GM10248 (cell line): ENCODE measurements at regions not wholly inside any gene's neighbourhood (a gene's known extent, or its start where the extent isn't known, plus 50 kb on each side); places are given as distances from the start of the nearest gene placed in this dataset.

Experiments used
- CTCF ChIA-PET: fragments of 300-600 bp; sonication (Branson Sonifier 250); formaldehyde crosslinking; extraction: SDS; loops from one replicate; lab custom pipeline; 2021; ENCODE audit warnings: antibody characterized with exemption; lab: Yijun Ruan, JAX
- POLR2A ChIA-PET: fragments of 350-650 bp; sonication (Branson Sonifier 250); formaldehyde crosslinking; extraction: SDS; loops from one replicate; lab custom pipeline; 2020; ENCODE audit warnings: antibody characterized with exemption; lab: Yijun Ruan, JAX
- DNase-seq: peaks from one replicate; pipeline ENCODE4 v3.0.0; 2012; ENCODE audit errors: extremely low spot score
- TF ChIP-seq, protein P1 (sequence below): IDR thresholded peaks from 2 replicates; pipeline ENCODE4 v1.5.1; 2012; ENCODE audit warnings: mild to moderate bottlenecking, low read depth; ENCODE audit errors: extremely low read depth, missing control alignments, control extremely low read depth

DNA sequence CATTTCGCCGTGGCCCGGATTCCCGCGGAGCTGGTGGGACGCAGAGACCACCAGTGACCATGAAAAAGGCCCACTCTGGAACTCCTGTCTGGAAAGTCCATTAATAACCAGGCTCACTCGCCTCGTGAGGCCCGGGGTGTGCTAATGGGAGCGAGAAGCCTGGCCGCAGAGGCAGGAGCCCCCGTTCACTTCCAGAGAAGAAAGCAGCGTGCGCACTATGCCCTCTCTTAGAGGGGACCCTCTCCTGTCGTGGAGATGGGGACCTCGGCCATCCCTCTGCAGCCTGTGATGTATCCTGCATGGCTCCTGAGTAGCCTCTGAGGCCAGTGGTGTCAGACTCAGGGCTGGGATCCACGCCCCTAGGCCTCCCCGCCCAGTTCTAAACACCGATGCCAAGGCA, 134.1 kb upstream of the VRK1 start:
- TF ChIP-seq, protein P1, sequence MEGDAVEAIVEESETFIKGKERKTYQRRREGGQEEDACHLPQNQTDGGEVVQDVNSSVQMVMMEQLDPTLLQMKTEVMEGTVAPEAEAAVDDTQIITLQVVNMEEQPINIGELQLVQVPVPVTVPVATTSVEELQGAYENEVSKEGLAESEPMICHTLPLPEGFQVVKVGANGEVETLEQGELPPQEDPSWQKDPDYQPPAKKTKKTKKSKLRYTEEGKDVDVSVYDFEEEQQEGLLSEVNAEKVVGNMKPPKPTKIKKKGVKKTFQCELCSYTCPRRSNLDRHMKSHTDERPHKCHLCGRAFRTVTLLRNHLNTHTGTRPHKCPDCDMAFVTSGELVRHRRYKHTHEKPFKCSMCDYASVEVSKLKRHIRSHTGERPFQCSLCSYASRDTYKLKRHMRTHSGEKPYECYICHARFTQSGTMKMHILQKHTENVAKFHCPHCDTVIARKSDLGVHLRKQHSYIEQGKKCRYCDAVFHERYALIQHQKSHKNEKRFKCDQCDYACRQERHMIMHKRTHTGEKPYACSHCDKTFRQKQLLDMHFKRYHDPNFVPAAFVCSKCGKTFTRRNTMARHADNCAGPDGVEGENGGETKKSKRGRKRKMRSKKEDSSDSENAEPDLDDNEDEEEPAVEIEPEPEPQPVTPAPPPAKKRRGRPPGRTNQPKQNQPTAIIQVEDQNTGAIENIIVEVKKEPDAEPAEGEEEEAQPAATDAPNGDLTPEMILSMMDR: no peak
- ChIA-PET CTCF (no interaction called here), POLR2A (no interaction called here)
- DNase-seq: no peak

GRCh38 chr14:96663491-96664067, 133.6 kb upstream of the VRK1 start:
- ChIA-PET CTCF (no interaction called here), POLR2A (no interaction called here)
- TF ChIP-seq, protein P1: no peak
- no peak for DNase-seq

DNA sequence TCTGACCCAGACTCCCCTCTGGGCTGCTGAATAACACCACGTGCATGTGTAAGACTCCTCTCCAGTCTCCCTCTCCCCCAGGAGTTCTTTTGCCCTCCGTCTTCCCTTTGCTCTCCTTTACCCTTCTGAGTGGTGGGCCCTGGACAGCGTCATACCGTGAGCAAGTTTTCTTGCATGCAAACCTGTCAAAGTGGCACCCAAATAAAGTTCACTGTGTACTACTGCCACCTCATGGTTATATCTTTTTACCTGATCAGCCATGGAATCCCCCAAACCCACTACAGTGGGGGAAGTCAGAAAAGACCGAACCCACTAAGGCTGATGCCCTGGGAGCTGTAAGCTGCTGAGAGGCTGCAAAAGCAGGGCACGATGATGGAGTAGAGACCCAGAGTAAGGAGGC, 131.1 kb upstream of the VRK1 start:
- ChIA-PET POLR2A (no interaction called here), CTCF (no interaction called here)
- DNase-seq: no peak
- TF ChIP-seq, protein P1: no peak

GRCh38 chr14:96670391-96670790, 126.8 kb upstream of the VRK1 start:
- ChIA-PET CTCF (no interaction called here), POLR2A (no interaction called here)
- DNase-seq: no peak
- TF ChIP-seq, protein P1: no peak

DNA sequence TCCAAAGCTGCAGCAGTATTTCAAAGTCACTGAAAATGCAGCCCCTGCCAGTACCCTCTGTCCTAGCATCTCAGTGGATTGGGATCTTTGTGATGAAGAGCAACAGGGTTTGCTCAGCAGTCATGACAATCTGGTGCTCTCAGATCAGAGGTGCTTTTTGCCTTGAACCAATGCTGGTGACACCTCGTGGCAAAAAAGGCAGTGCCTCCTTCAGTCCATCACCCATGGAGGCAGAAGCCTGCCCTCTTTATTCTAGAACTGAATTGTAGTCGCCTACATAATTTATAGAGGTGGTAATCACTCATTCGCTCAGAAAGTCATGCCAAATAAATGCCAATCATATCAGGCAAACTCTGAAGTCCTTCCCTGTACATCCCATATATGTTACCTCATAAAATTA, 126.0 kb upstream of the VRK1 start:
- POLR2A ChIA-PET: no interaction called here
- TF ChIP-seq, protein P1: no peak
- CTCF ChIA-PET: no interaction called here
- DNase-seq: no peak

DNA sequence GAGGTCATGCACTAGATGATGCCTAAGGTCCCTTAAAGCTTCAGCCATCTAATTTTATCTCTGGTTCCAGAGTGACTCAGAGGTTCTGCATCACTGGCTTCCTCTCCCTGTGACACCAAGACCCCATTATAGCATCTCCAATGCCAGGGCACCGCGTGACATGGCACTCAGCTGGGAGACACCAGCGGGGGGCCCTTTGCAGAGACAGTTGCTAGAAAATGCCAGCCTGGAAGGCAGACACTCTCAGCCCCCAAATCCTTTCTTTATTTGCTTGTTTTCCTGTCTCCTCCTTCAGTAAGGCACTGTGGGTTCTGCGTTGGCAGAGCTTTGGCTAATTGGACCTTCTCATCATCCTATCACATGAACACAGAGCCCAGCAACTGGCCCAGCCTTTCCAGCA, 123.5 kb upstream of the VRK1 start:
- ChIA-PET CTCF (no interaction called here), POLR2A (no interaction called here)
- DNase-seq: no peak
- TF ChIP-seq, protein P1: no peak
